ENCODE measurements at regions not wholly inside any gene's neighbourhood (a gene's known extent, or its start where the extent isn't known, plus 50 kb on each side); places are given as distances from the start of the nearest gene placed in this dataset.
"Not testable (repeated sequence)": the region's sequence is repeated elsewhere in the genome, so short reads cannot be mapped to it uniquely, and the experiment has no call there.

DNA sequence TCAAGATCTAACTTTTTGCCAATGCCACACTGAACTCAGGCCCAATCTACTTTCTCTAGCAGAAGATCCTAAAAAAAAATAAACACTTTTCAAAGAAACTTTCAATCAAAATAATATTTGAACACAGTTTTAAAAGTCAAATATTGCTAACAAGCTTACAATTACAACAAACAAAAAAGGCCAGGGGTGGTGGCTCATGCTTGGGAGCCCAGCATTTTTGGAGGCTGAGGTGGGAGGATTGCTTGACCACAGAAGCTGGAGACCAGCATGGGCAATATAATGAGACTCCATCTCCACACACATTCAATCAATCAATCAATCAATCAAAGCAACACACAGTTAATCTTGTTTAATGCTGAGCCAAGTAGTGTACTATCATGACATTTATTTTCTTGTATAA, 149.2 kb downstream of the CYP26A1 start:
- no peak for TF ChIP-seq POLR2AphosphoS5 (IDR thresholded peaks at IDR 0.05)
- ATAC-seq (ENCODE audit: low FRiP score in 2 of 2) = no peak
- Histone ChIP-seq H3K4me1 (no peaks in the 10 kb centered on the region), H3K27me3 (no peaks in the 10 kb centered on the region), H3K36me3 (no peaks in the 10 kb centered on the region), H3K4me3 (no peak overlapping the region), H3K27ac (no peak overlapping the region), H3K9me3 (no peaks in the 10 kb centered on the region)
- no peak for DNase-seq

DNA sequence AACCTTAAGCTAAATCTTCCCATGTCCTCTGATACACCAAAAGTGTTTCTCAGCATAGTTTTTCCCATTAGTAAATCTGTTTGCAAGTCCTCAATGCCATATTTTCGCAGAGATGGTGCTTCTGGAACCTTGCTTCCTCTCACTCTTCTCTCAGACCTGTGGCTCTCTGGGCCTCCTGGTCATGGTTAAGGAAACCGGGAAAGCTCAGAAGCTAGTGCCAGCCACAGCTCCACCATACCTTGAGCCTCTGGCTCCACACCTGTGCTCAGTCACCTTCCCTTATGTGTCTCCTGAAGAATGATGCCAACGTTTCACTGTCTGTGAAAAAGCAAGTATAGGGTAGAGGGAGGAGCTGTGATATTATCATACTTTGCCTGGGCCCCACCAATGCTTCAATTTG, 149.6 kb downstream of the CYP26A1 start:
- no peaks in the 10 kb centered on the region for H3K4me1 ChIP-seq
- no peaks in the 10 kb centered on the region for H3K27me3 ChIP-seq
- no peaks in the 10 kb centered on the region for H3K36me3 ChIP-seq
- TF ChIP-seq POLR2A (IDR thresholded peaks at IDR 0.05) = no peak
- TF ChIP-seq, protein P1, sequence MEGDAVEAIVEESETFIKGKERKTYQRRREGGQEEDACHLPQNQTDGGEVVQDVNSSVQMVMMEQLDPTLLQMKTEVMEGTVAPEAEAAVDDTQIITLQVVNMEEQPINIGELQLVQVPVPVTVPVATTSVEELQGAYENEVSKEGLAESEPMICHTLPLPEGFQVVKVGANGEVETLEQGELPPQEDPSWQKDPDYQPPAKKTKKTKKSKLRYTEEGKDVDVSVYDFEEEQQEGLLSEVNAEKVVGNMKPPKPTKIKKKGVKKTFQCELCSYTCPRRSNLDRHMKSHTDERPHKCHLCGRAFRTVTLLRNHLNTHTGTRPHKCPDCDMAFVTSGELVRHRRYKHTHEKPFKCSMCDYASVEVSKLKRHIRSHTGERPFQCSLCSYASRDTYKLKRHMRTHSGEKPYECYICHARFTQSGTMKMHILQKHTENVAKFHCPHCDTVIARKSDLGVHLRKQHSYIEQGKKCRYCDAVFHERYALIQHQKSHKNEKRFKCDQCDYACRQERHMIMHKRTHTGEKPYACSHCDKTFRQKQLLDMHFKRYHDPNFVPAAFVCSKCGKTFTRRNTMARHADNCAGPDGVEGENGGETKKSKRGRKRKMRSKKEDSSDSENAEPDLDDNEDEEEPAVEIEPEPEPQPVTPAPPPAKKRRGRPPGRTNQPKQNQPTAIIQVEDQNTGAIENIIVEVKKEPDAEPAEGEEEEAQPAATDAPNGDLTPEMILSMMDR (IDR thresholded peaks at IDR 0.05) = no peak
- TF ChIP-seq EP300 (IDR thresholded peaks at IDR 0.05) = no peak
- no peak for TF ChIP-seq POLR2AphosphoS5 (IDR thresholded peaks at IDR 0.05)
- DNase-seq (no peak), ATAC-seq (ENCODE audit: low FRiP score in 2 of 2) (no peak)
- H3K27ac ChIP-seq = no peak overlapping the region
- WGBS, 2 donors = 90 to 91% methylated on average over 3 of the region's 3 CpGs
- no peaks in the 10 kb centered on the region for H3K9me3 ChIP-seq
- no peak overlapping the region for H3K4me3 ChIP-seq

DNA sequence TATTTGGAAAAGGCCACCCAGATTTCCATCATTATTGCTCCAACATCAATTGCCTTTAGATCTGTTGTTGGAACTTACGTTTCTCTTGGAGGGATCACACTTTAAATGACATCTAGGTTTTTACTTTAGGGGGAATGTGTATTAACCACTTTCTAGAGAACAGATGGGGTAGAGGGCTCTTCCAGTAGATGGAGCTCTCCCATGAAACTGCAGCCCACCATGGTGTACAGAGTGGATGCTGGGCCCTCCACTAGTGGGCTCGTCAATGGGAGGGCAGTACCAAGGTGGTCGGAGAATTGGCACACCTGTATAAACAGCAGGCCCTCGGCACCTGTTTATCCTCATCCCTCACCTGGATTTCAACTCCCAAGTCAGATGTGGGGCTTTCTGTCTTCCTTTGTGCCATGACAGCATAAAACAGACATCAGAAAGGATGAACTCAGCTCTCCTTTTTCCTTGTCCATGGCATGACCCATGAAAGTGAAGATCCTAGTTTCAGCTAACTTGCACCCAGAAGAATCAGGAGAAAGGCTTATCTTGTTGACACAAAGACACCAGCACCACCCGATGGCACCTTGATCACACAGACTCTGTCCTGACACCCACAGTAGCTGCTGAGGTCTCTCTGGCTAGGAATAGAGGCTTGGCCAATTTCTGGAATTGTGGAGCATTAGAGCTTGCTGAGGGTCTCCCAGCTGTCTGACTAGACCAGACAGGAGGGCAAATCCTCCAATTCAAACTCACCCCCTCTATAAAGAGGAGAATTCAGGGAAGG, 150.5 kb downstream of the CYP26A1 start:
- no peak overlapping the region for H3K4me3 ChIP-seq
- DNase-seq (no peak), ATAC-seq (ENCODE audit: low FRiP score in 2 of 2) (no peak)
- H3K36me3 ChIP-seq = no peaks in the 10 kb centered on the region
- no peaks in the 10 kb centered on the region for H3K27me3 ChIP-seq
- no peaks in the 10 kb centered on the region for H3K9me3 ChIP-seq
- no peak overlapping the region for H3K27ac ChIP-seq
- TF ChIP-seq POLR2A (IDR thresholded peaks at IDR 0.05) (no peak), POLR2AphosphoS5 (IDR thresholded peaks at IDR 0.05) (no peak), EP300 (IDR thresholded peaks at IDR 0.05) (no peak)
- TF ChIP-seq, protein P1 (IDR thresholded peaks at IDR 0.05) = no peak
- 83 to 87% methylated on average over 5 of the region's 5 CpGs for WGBS, 2 donors
- no peaks in the 10 kb centered on the region for H3K4me1 ChIP-seq

DNA sequence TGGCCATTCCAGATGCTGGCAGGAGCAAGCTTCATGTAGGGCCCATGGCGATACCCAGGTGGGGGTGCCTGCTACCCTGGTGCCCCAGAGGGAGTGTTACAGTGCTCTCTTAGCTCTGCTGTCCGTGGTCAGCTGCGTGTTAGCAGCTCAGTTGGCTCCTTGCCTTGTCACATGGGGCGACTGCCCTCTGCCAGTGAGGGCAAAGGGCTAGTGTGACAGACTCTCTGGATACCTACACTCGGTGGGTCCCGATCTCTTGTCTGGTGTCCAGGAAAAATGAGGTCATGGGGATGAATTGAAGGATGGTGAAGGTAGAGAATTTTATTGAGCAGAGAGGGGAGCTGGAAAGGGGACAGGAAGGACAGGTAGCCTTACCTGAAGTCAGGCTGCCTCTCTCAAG, 152.2 kb downstream of the CYP26A1 start:
- Histone ChIP-seq H3K9me3 (no peaks in the 10 kb centered on the region), H3K4me3 (no peak overlapping the region), H3K27me3 (no peaks in the 10 kb centered on the region), H3K36me3 (no peaks in the 10 kb centered on the region), H3K27ac (no peak overlapping the region), H3K4me1 (no peaks in the 10 kb centered on the region)
- TF ChIP-seq, protein P1 (IDR thresholded peaks at IDR 0.05) = no peak
- no peak for TF ChIP-seq POLR2AphosphoS5 (IDR thresholded peaks at IDR 0.05)
- no peak for TF ChIP-seq POLR2A (IDR thresholded peaks at IDR 0.05)
- TF ChIP-seq EP300 (IDR thresholded peaks at IDR 0.05) = no peak
- DNase-seq (no peak), ATAC-seq (ENCODE audit: low FRiP score in 2 of 2) (no peak)
- 78 to 79% methylated on average over 4 to 6 of the region's 6 CpGs for WGBS, 2 donors

DNA sequence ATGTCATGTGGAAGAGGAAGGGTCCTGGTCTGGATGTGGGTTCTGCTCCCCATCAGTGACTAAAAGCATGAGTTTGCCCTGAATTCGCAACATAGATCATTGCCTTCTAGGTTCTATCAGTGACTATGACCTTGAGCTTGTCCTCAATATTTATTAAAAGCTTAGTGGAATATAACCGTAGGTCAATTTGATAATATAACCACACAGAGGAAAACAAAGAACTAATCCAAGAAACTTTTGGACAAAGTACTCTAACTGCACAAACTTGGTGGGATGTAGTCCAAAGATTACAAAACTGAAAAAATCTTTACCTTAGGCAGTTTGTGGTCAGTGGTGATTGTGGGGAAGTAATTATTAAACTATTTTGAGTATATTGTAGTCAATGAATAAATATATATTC, 152.9 kb downstream of the CYP26A1 start:
- no peak for TF ChIP-seq POLR2A (IDR thresholded peaks at IDR 0.05)
- no peaks in the 10 kb centered on the region for H3K9me3 ChIP-seq
- WGBS, 2 donors = 76 to 79% methylated on average over 2 of the region's 2 CpGs
- no peaks in the 10 kb centered on the region for H3K36me3 ChIP-seq
- H3K27me3 ChIP-seq = no peaks in the 10 kb centered on the region
- H3K27ac ChIP-seq = no peak overlapping the region
- no peak overlapping the region for H3K4me3 ChIP-seq
- DNase-seq = no peak
- ATAC-seq (ENCODE audit: low FRiP score in 2 of 2) = no peak
- H3K4me1 ChIP-seq = no peaks in the 10 kb centered on the region

DNA sequence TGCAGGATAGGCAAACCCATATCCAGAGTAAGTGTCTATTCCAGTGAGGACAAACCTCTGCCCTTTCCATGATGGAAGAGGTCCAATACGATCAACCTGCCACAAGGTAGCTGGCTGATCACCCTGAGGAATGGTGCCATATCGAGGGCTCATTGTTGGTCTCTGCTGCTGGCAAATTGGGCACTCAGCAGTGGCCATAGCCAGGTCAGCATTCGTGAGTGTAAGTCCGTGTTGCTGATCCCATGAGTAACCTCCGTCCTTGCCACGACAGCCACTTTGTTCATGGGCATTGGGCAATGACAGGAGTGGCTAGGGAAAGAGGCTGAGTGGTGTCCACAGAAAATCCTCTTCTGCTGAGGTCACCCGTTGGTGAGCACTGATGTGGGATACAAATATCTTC, 156.9 kb downstream of the CYP26A1 start:
- WGBS, 2 donors = 90 to 93% methylated on average over 7 of the region's 7 CpGs
- not testable (repeated sequence) for ATAC-seq (ENCODE audit: low FRiP score in 2 of 2); H3K4me1 ChIP-seq; H3K27me3 ChIP-seq; H3K9me3 ChIP-seq; H3K36me3 ChIP-seq; H3K4me3 ChIP-seq; H3K27ac ChIP-seq; DNase-seq

DNA sequence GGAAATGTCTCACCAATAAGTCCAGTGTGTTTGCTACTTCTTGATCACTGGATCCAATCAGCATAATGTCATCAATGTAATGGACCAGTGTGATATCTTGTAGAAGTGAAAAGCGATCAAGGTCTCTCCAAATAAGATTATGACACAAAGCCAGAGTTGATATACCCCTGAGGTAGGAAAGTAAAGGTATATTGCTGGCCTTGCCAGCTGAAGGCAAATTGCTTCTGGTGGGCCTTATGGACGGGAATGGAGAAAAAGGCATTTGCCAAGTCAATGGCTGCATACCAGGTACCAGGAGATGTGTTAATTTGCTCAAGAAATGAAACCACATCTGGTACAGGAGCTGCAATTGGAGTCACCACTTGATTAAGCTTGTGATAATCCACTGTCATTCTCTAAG, 158.5 kb downstream of the CYP26A1 start:
- H3K27ac ChIP-seq; H3K27me3 ChIP-seq; H3K36me3 ChIP-seq; DNase-seq; H3K4me3 ChIP-seq; ATAC-seq (ENCODE audit: low FRiP score in 2 of 2); H3K4me1 ChIP-seq; H3K9me3 ChIP-seq: not testable (repeated sequence)
- 41 to 97% methylated on average over 2 of the region's 2 CpGs for WGBS, 2 donors

DNA sequence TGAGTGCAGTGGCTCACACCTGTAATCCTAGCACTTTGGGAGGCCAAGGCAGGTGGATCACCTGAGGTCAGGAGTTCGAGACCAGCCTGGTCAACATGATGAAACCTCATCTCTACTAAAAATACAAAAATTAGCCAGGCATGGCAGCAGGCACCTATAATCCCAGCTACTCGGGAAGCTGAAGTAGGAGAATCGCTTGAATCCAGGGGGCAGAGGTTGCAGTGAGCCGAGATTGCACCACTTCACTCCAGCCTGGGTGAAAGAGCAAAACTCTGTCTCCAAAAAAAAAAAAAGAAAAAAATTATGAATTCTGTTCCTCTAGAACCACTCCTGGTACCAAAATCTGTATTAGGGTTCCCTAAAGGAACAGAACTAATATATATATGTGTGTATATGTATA, 161.2 kb downstream of the CYP26A1 start:
- not testable (repeated sequence) for H3K9me3 ChIP-seq; H3K27me3 ChIP-seq; DNase-seq; H3K27ac ChIP-seq; H3K4me1 ChIP-seq; H3K36me3 ChIP-seq; ATAC-seq (ENCODE audit: low FRiP score in 2 of 2); H3K4me3 ChIP-seq
- 89 to 98% methylated on average over 4 of the region's 4 CpGs for WGBS, 2 donors

All from upper lobe of left lung (tissue), 6 donors.